ENCODE measurements at regions not wholly inside any gene's neighbourhood (a gene's known extent, or its start where the extent isn't known, plus 50 kb on each side); places are given as distances from the start of the nearest gene placed in this dataset.

DNA sequence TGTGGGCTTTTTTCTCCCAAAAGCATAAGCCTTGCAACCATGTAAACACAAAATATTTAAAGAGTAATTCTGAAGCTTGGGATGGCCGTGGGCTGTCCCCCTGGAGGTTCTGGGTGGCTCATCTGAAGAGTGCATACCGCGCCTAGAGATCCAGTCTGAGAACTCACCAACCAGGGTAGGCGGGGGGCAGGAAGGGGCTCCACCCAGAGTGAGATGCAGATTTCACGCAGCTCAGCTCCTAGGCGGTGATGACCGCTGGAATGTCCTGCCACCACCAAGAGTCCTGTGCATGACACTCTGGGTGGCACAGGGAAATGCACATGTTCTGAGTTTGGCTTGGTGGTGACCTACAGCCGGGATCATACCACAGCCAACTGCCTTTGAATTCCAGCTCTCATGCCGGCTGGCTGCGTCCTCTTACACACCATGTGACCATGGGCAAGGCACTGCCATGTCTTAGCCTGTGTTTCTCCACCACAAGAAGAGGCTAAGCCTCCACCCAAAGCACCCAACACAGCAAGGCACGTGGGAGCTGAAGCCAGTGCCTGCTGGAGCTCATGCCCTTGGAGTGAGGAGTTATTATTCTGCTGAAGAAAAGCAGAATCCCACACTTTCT is 125.1 kb upstream of the IQSEC1 start:
- no peak for TF ChIP-seq POLR2A (IDR thresholded peaks at IDR 0.05; ENCODE audit: low read depth)
- no peak for TF ChIP-seq EP300 (IDR thresholded peaks at IDR 0.05)
- TF ChIP-seq, protein P1, sequence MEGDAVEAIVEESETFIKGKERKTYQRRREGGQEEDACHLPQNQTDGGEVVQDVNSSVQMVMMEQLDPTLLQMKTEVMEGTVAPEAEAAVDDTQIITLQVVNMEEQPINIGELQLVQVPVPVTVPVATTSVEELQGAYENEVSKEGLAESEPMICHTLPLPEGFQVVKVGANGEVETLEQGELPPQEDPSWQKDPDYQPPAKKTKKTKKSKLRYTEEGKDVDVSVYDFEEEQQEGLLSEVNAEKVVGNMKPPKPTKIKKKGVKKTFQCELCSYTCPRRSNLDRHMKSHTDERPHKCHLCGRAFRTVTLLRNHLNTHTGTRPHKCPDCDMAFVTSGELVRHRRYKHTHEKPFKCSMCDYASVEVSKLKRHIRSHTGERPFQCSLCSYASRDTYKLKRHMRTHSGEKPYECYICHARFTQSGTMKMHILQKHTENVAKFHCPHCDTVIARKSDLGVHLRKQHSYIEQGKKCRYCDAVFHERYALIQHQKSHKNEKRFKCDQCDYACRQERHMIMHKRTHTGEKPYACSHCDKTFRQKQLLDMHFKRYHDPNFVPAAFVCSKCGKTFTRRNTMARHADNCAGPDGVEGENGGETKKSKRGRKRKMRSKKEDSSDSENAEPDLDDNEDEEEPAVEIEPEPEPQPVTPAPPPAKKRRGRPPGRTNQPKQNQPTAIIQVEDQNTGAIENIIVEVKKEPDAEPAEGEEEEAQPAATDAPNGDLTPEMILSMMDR (IDR thresholded peaks at IDR 0.05): no peak
